Endodermal cell (in vitro differentiated cells): ENCODE measurements at regions not wholly inside any gene's neighbourhood (a gene's known extent, or its start where the extent isn't known, plus 50 kb on each side); places are given as distances from the start of the nearest gene placed in this dataset.

ENCODE experiments used
- DNase-seq: peaks from one replicate; pipeline ENCODE4 v3.0.0-alpha.2; 2017
- H3K27ac ChIP-seq: 2 replicates; pipeline ENCODE4 v1.5.1; 2013; ENCODE audit warnings: mild to moderate bottlenecking, low read depth, low read length, moderate library complexity
- H3K27me3 ChIP-seq: 2 replicates; pipeline ENCODE4 v1.6.1; 2013; ENCODE audit warnings: mild to moderate bottlenecking, low read length, moderate library complexity; ENCODE audit not compliant: insufficient read depth, control insufficient read depth, poor library complexity, severe bottlenecking
- H3K36me3 ChIP-seq: 2 replicates; pipeline ENCODE4 v1.7.0; 2013; ENCODE audit warnings: mild to moderate bottlenecking, low read length, moderate library complexity; ENCODE audit not compliant: control insufficient read depth, insufficient read depth
- H3K4me1 ChIP-seq: one replicate; pipeline ENCODE4 v1.7.0; 2013; ENCODE audit warnings: low read length; ENCODE audit not compliant: control insufficient read depth, insufficient read depth
- H3K4me3 ChIP-seq: 2 replicates; pipeline ENCODE4 v1.5.1; 2013; ENCODE audit warnings: mild to moderate bottlenecking, low read length, moderate library complexity
- H3K9ac ChIP-seq: 2 replicates; pipeline ENCODE4 v1.6.1; 2013; ENCODE audit warnings: mild to moderate bottlenecking, low read length, moderate library complexity; ENCODE audit not compliant: poor library complexity, severe bottlenecking; ENCODE audit errors: extremely low read depth
- H3K9me3 ChIP-seq: 2 replicates; pipeline ENCODE4 v1.6.1; 2013; ENCODE audit warnings: mild to moderate bottlenecking, low read length, moderate library complexity; ENCODE audit not compliant: control insufficient read depth
- H3K27ac Mint-ChIP-seq: 2 replicates; pipeline ENCODE4 v1.8.0; 2020; ENCODE audit warnings: mixed read lengths
- H3K27me3 Mint-ChIP-seq: 2 replicates; pipeline ENCODE4 v1.8.0; 2021; ENCODE audit warnings: mild to moderate bottlenecking, mixed read lengths; ENCODE audit not compliant: insufficient read depth
- H3K36me3 Mint-ChIP-seq: 2 replicates; pipeline ENCODE4 v1.8.0; 2020; ENCODE audit warnings: low read depth, mixed read lengths
- H3K4me1 Mint-ChIP-seq: 2 replicates; pipeline ENCODE4 v1.8.0; 2020; ENCODE audit warnings: mixed read lengths
- H3K4me3 Mint-ChIP-seq: 2 replicates; pipeline ENCODE4 v1.8.0; 2020; ENCODE audit warnings: mild to moderate bottlenecking, moderate library complexity, mixed read lengths
- H3K9me3 Mint-ChIP-seq: 2 replicates; pipeline ENCODE4 v1.8.0; 2020; ENCODE audit warnings: mild to moderate bottlenecking, mixed read lengths
- WGBS, 2 experiments: methylation state at CpG; one replicate each; pipeline versions ENCODE4 v1.1.5 to v1.1.7; 2013; ENCODE audit warnings: missing lambda C conversion rate in 2 of 2, mixed read lengths in 1 of 2; ENCODE audit not compliant: insufficient coverage in 1 of 2, insufficient read length in 1 of 2; 5-methylcytosine and 5-hydroxymethylcytosine counted together
- TF ChIP-seq, protein P1 (sequence below): fragments of 200-600 bp; sonication (generic); conservative IDR thresholded peaks from 2 replicates; pipeline ENCODE4 v1.5.0; 2021; ENCODE audit warnings: antibody characterized with exemption, mild to moderate bottlenecking

DNA sequence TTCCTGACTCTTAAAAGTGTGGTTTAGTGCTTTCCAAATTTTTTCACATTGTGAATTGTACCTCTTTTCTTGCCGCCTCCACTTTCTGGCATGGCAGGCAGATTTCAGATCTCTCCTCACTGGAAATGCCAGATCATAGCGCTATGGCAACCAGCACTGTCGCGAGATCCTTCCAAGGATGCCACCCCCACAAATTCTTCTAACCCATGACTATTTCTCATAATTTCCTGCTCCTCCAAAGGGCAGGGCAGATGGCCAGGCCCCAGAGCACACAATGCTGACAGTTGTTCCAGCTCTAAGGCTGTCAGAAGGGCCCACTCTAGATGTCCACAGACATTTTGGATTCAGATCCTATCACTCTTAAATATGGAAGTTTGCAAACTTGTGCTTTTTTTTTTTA is 446.2 kb upstream of the RIOK2 start:
- no peaks in the 10 kb centered on the region for H3K27me3 Mint-ChIP-seq
- Histone ChIP-seq H3K9ac (no peak overlapping the region), H3K4me1 (no peaks in the 10 kb centered on the region), H3K9me3 (no peaks in the 10 kb centered on the region), H3K36me3 (no peaks in the 10 kb centered on the region), H3K4me3 (no peak overlapping the region), H3K27ac (peak overlapping the region; percentile 89), H3K27me3 (no peaks in the 10 kb centered on the region)
- DNase-seq: no peak
- no peak overlapping the region for H3K27ac Mint-ChIP-seq
- no peak overlapping the region for H3K4me3 Mint-ChIP-seq
- H3K36me3 Mint-ChIP-seq: no peaks in the 10 kb centered on the region
- TF ChIP-seq, protein P1, sequence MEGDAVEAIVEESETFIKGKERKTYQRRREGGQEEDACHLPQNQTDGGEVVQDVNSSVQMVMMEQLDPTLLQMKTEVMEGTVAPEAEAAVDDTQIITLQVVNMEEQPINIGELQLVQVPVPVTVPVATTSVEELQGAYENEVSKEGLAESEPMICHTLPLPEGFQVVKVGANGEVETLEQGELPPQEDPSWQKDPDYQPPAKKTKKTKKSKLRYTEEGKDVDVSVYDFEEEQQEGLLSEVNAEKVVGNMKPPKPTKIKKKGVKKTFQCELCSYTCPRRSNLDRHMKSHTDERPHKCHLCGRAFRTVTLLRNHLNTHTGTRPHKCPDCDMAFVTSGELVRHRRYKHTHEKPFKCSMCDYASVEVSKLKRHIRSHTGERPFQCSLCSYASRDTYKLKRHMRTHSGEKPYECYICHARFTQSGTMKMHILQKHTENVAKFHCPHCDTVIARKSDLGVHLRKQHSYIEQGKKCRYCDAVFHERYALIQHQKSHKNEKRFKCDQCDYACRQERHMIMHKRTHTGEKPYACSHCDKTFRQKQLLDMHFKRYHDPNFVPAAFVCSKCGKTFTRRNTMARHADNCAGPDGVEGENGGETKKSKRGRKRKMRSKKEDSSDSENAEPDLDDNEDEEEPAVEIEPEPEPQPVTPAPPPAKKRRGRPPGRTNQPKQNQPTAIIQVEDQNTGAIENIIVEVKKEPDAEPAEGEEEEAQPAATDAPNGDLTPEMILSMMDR: no peak
- H3K9me3 Mint-ChIP-seq: no peaks in the 10 kb centered on the region
- peaks cover 12% of the 10 kb centered on the region for H3K4me1 Mint-ChIP-seq
- 60 to 89% methylated on average over 2 to 4 of the region's 4 CpGs for WGBS, 2 experiments

DNA sequence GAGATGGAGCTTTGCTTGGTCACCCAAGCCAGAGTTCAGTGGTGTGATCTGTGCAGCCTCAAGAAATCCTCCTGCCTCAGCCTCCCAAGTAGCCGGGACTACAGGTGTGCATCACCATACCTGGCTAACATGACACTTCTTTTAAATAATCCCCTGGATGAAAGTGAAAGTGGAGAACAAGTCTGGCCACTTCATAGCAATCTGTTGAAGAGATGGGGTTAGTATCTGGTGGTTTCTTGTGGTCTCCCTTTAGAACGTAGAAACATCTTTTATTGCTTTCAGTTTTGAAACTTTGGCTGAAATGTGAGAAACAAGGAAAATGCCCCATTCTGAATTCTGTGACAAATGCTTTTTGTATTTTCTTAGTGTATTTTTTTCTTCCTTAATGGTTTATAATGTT is 452.5 kb upstream of the RIOK2 start:
- no peaks in the 10 kb centered on the region for H3K27me3 ChIP-seq
- Mint-ChIP-seq H3K4me1 (peaks cover 10% of the 10 kb centered on the region), H3K36me3 (no peaks in the 10 kb centered on the region), H3K27me3 (no peaks in the 10 kb centered on the region), H3K4me3 (no peak overlapping the region), H3K9me3 (no peaks in the 10 kb centered on the region), H3K27ac (no peak overlapping the region)
- H3K27ac ChIP-seq: no peak overlapping the region
- H3K36me3 ChIP-seq: no peaks in the 10 kb centered on the region
- TF ChIP-seq, protein P1: no peak
- H3K4me1 ChIP-seq: peaks cover 2% of the 10 kb centered on the region
- WGBS, 2 experiments: 100% methylated on average over 2 of the region's 2 CpGs; no CpG with 5 or more reads in 1 of the 2 experiments
- no peaks in the 10 kb centered on the region for H3K9me3 ChIP-seq
- H3K9ac ChIP-seq: no peak overlapping the region
- no peak for DNase-seq
- H3K4me3 ChIP-seq: no peak overlapping the region

DNA sequence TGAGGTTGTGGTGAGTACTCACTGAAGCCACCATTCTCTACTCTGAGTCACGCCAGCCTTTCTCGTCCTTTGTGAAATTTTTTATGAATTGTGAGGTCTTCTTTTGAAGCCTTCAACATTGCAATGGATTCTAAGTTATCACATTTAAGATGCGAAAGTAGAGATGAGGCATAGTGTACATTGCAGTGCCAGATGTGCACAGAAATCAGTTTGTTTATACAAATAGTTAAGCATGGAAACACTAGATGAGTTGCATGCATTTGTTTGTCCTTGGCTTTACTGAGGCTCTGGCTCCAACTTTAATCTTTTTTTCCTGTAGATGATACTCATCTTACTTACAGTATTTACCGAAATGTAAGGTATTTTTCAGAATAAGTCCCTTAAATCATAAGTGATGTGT is 453.7 kb upstream of the RIOK2 start:
- whole genome bisulfite sequencing, 2 experiments: 95 to 100% methylated on average over 1 to 3 of the region's 4 CpGs
- Mint-ChIP-seq H3K9me3 (no peaks in the 10 kb centered on the region), H3K4me1 (peaks cover 3% of the 10 kb centered on the region), H3K27ac (no peak overlapping the region), H3K4me3 (no peak overlapping the region), H3K36me3 (no peaks in the 10 kb centered on the region), H3K27me3 (no peaks in the 10 kb centered on the region)
- no peak overlapping the region for H3K4me3 ChIP-seq
- no peaks in the 10 kb centered on the region for H3K9me3 ChIP-seq
- DNase-seq: no peak
- no peak overlapping the region for H3K9ac ChIP-seq
- TF ChIP-seq, protein P1: no peak
- H3K4me1 ChIP-seq: peaks cover 2% of the 10 kb centered on the region
- no peaks in the 10 kb centered on the region for H3K27me3 ChIP-seq
- H3K36me3 ChIP-seq: no peaks in the 10 kb centered on the region
- no peak overlapping the region for H3K27ac ChIP-seq
